Gastrocnemius medialis (tissue), 4 donors: ENCODE measurements at regions not wholly inside any gene's neighbourhood (a gene's known extent, or its start where the extent isn't known, plus 50 kb on each side); places are given as distances from the start of the nearest gene placed in this dataset.

ENCODE experiments used
- ATAC-seq, 2 donors: fragments of 150-250 bp; one replicate each; pipeline ENCODE4 v1.9.1; 2016
- DNase-seq, 2 donors: peaks; one replicate each; pipeline ENCODE4 v3.0.0-alpha.2; 2019
- H3K27ac ChIP-seq, 4 donors: fragments of 200-600 bp; sonication (generic); 1 replicate in 1 of 4; 2 replicates in 3 of 4; pipeline ENCODE4 v1.5.1; 2016 to 2018; ENCODE audit warnings: mild to moderate bottlenecking in 2 of 4, moderate library complexity in 1 of 4
- H3K27me3 ChIP-seq, 3 donors: fragments of 200-600 bp; sonication (generic) in 2 of 3; 1 replicate in 1 of 3; 2 replicates in 2 of 3; pipeline versions ENCODE4 v1.5.1 to v1.6.0; 2016 to 2019; ENCODE audit warnings: mild to moderate bottlenecking in 1 of 3, moderate library complexity in 1 of 3
- H3K36me3 ChIP-seq, 2 donors: fragments of 200-600 bp; sonication (generic) in 1 of 2; one replicate each; pipeline ENCODE4 v1.5.1; 2017 to 2018
- H3K4me1 ChIP-seq, 2 donors: fragments of 200-600 bp; sonication (generic) in 1 of 2; one replicate each; pipeline ENCODE4 v1.5.1; 2016 to 2017; ENCODE audit warnings: mild to moderate bottlenecking in 2 of 2
- H3K4me3 ChIP-seq, 4 donors: fragments of 200-600 bp; sonication (generic) in 3 of 4; 1 replicate in 1 of 4; 2 replicates in 3 of 4; pipeline ENCODE4 v1.5.1; 2016 to 2019; ENCODE audit warnings: mild to moderate bottlenecking in 2 of 4
- H3K9me3 ChIP-seq, 3 donors: fragments of 200-600 bp; sonication (generic) in 2 of 3; 1 replicate in 1 of 3; 2 replicates in 2 of 3; pipeline ENCODE4 v1.5.1; 2016 to 2019
- POLR2A ChIP-seq, 2 donors: fragments of 450-650 bp; IDR thresholded peaks; one replicate each; pipeline ENCODE4 v1.6.1; 2017; ENCODE audit warnings: antibody characterized with exemption in 2 of 2, mild to moderate bottlenecking in 2 of 2, moderate library complexity in 2 of 2
- in situ Hi-C, 4 donors: fragments of 200-750 bp; cut with MboI; loops; one replicate each; pipeline versions ENCODE4 v1.15.0 to v1.8.0; 2017; ENCODE audit warnings: low sequenced_read_pairs in 4 of 4
- intact Hi-C: fragments of 100-400 bp; cut with DNase I; formaldehyde crosslinking; loops from one replicate; pipeline ENCODE4 v1.15.1; 2023; ENCODE audit warnings: low total_unique reads
- TF ChIP-seq, protein P1 (sequence below), 5 experiments: fragments of 450-650 bp in 3 of 5; fragments of 200-600 bp in 2 of 5; sonication (generic) in 2 of 5; IDR thresholded peaks in 4 of 5; conservative IDR thresholded peaks in 1 of 5; 1 replicate in 4 of 5; 2 replicates in 1 of 5; pipeline ENCODE4 v1.5.1; 2016 to 2019; ENCODE audit warnings: antibody characterized with exemption in 5 of 5, mild to moderate bottlenecking in 3 of 5, moderate library complexity in 3 of 5

DNA sequence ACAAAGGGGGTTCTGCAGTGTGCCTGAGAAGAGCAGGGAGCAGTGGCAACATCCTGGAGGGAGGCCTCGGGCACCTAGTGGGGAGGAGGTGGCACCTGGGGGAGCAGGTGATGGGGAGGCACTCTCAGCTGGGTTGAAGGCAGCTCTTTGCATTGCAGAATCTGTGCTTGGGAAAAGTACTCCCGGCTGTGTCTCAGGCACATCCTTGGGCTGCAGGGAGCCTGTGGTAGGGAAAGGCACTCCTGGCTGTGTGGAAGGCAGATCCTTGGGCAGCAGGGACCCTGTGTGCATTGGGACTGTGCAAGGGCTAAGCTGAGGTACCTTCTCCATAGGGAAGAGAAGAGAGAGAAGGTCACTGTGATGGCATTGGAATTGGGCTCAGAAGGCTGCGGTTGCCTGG is 52.8 kb upstream of the ANTXRL start:
- ATAC-seq (no peak), DNase-seq (no peak)
- no peaks in the 10 kb centered on the region for H3K27me3 ChIP-seq
- no peaks in the 10 kb centered on the region for H3K9me3 ChIP-seq
- TF ChIP-seq POLR2A (IDR thresholded peaks at IDR 0.05): no peak
- TF ChIP-seq, protein P1, sequence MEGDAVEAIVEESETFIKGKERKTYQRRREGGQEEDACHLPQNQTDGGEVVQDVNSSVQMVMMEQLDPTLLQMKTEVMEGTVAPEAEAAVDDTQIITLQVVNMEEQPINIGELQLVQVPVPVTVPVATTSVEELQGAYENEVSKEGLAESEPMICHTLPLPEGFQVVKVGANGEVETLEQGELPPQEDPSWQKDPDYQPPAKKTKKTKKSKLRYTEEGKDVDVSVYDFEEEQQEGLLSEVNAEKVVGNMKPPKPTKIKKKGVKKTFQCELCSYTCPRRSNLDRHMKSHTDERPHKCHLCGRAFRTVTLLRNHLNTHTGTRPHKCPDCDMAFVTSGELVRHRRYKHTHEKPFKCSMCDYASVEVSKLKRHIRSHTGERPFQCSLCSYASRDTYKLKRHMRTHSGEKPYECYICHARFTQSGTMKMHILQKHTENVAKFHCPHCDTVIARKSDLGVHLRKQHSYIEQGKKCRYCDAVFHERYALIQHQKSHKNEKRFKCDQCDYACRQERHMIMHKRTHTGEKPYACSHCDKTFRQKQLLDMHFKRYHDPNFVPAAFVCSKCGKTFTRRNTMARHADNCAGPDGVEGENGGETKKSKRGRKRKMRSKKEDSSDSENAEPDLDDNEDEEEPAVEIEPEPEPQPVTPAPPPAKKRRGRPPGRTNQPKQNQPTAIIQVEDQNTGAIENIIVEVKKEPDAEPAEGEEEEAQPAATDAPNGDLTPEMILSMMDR (IDR thresholded peaks at IDR 0.05 in 4 of 5, conservative IDR thresholded peaks at IDR 0.05 in 1 of 5): no peak
- no peak overlapping the region for H3K27ac ChIP-seq
- in situ Hi-C loops (no loop called here), intact Hi-C loops (no loop called here)
- no peak overlapping the region for H3K4me3 ChIP-seq
- H3K4me1 ChIP-seq: no peaks in the 10 kb centered on the region
- H3K36me3 ChIP-seq: no peaks in the 10 kb centered on the region

DNA sequence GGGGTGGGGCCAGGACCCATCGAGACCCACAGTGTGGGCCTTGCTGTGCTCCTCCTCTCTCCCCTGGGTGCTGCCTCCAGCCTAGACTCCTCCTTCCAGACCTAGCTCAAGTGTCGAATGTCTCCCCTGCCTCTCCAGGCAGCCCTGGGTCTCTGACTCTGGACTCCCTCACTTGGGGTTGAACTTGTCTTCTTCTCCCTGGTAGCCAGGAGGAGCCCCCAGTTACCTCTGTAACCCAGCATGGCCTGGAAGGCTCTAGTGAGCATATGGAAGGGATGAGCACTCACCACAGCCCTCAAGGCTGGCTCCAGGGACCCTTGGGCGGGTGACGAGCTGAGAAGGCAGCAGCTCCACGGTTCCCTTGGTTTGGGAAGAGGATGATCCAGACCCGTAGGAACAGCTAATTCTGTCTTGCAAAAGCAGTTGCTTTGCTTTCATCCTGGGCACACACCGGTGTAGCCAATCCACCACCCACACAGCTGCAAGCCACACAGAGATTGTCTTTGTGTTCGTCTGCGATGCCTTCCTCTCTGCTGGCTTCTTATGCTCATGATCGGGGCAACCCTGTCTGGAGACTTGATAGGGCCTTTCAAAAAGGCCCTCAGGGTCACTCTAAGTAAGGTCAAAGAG is 52.3 kb upstream of the ANTXRL start:
- Histone ChIP-seq H3K27ac (no peak overlapping the region), H3K9me3 (no peaks in the 10 kb centered on the region), H3K27me3 (no peaks in the 10 kb centered on the region), H3K4me3 (no peak overlapping the region), H3K4me1 (no peaks in the 10 kb centered on the region), H3K36me3 (no peaks in the 10 kb centered on the region)
- in situ Hi-C loops (no loop called here), intact Hi-C loops (no loop called here)
- DNase-seq: no peak
- no peak for ATAC-seq
- TF ChIP-seq, protein P1 (IDR thresholded peaks at IDR 0.05 in 4 of 5, conservative IDR thresholded peaks at IDR 0.05 in 1 of 5): no peak
- TF ChIP-seq POLR2A (IDR thresholded peaks at IDR 0.05): no peak

DNA sequence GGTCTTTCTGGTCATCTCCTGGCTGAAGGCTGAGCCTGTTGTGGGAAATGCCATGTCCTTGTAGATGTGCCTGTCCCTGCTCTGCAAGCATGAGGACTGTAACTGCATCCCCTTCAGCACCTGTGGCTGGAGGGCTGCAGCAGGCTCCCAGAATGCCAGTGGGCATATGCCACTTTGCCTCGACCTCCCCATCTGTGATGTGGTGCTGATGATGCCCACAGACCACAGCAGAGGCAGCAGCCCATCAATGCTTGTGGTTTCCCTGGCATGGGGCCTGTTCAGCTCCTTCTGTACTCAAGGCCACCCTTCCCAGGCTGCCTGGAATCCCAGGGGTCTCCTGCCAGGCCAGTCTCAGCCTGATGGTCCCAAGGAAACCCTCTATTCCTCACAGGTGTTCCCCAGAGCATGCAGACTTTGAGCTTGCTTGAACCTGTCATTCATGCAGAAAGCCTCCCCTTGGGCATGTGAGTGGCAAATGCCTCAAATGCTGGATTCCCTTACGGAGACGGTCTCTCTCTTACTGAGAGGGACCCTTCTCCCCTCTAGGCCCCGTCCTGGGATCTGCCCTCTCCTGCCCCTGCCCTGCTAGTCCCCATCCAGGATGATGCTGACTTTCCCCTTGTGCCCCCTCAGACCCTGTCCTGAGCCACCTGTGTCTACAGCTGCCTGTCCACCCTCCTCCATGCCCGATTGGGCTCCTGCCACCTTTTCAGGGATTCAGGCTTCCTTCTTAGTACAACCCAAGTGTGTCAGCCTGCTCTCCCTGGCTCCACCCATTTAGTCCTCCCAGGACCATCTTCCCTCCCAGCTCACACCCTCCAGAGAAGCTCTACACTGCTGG is 50.9 kb upstream of the ANTXRL start:
- DNase-seq (no peak), ATAC-seq (no peak)
- Histone ChIP-seq H3K36me3 (no peaks in the 10 kb centered on the region), H3K9me3 (no peaks in the 10 kb centered on the region), H3K4me1 (no peaks in the 10 kb centered on the region), H3K27me3 (no peaks in the 10 kb centered on the region), H3K4me3 (no peak overlapping the region), H3K27ac (no peak overlapping the region)
- intact Hi-C loops: no loop called here
- in situ Hi-C loops: no loop called here
- TF ChIP-seq, protein P1 (IDR thresholded peaks at IDR 0.05 in 4 of 5, conservative IDR thresholded peaks at IDR 0.05 in 1 of 5): no peak

DNA sequence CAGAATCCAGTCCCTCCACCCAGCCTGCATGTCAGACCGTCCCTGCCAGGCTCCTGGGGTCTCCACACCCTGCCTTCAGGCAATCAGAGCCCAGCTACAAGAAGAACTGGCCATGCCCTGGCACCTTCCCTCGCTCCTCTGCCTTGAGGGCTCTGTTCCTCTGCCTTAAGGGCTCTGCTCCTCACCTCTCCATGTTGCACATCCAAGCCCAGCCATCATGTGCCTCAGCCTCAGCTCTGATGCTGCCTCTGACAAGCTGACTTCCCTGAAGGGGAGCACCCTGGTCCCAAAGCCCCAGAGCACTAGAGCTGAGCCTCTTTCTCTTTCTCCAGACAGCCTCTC is 50.3 kb upstream of the ANTXRL start:
- ATAC-seq (no peak), DNase-seq (no peak)
- H3K9me3 ChIP-seq: no peaks in the 10 kb centered on the region
- H3K27me3 ChIP-seq: no peaks in the 10 kb centered on the region
- H3K36me3 ChIP-seq: no peaks in the 10 kb centered on the region
- no peak overlapping the region for H3K4me3 ChIP-seq
- intact Hi-C loops: no loop called here
- TF ChIP-seq POLR2A (IDR thresholded peaks at IDR 0.05): no peak
- TF ChIP-seq, protein P1 (IDR thresholded peaks at IDR 0.05 in 4 of 5, conservative IDR thresholded peaks at IDR 0.05 in 1 of 5): no peak
- in situ Hi-C loops: no loop called here
- no peaks in the 10 kb centered on the region for H3K4me1 ChIP-seq
- no peak overlapping the region for H3K27ac ChIP-seq
